Ishikawa (cell line): ENCODE measurements at regions not wholly inside any gene's neighbourhood (a gene's known extent, or its start where the extent isn't known, plus 50 kb on each side); places are given as distances from the start of the nearest gene placed in this dataset.

Experiments used
- EP300 ChIP-seq: IDR thresholded peaks from 2 replicates; pipeline ENCODE4 v1.6.1; 2012; ENCODE audit warnings: borderline replicate concordance
- RAD21 ChIP-seq: IDR thresholded peaks from 2 replicates; pipeline ENCODE4 v1.6.1; 2012; ENCODE audit warnings: low read depth
- TCF12 ChIP-seq: IDR thresholded peaks from 2 replicates; pipeline ENCODE4 v1.6.1; 2012; ENCODE audit warnings: low read depth
- TEAD4 ChIP-seq: IDR thresholded peaks from 2 replicates; pipeline ENCODE4 v1.6.1; 2012

DNA sequence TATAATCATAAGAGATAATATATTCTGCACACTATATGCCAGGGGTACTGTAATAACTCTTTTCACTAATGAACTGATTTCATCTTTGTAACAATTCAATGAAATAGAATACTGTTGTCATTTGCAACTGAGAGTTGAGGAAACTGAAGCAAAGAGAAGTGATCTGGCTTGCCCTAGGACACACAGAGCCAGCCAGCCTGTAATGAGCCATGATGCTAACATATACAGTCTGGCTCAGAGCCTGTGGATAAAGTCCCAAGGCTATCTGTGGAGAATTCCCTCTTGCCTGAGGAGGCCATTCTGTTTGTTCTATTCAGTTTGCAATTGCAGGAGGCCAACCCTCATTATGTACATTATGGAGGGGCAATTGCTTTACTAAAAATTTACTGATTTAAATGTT, 241.3 kb downstream of the CXCL12 start:
- TF ChIP-seq RAD21 (no peak), EP300 (no peak), TCF12 (no peak), TEAD4 (no peak)
